AG04450 (cell line): ENCODE measurements at regions not wholly inside any gene's neighbourhood (a gene's known extent, or its start where the extent isn't known, plus 50 kb on each side); places are given as distances from the start of the nearest gene placed in this dataset.
A peak's percentile ranks its signal among the peaks of the same experiment; 100 is the strongest.

Experiments
- CTCF ChIA-PET: fragments of 300-600, 350-600 bp; formaldehyde crosslinking; extraction: SDS; loops from one replicate; lab custom pipeline; 2022; ENCODE audit warnings: antibody characterized with exemption, inconsistent platforms; lab: Charles Lee
- POLR2A ChIA-PET: fragments of 350-600 bp; formaldehyde crosslinking; extraction: SDS; loops from one replicate; lab custom pipeline; 2021; ENCODE audit warnings: antibody characterized with exemption, inconsistent platforms; lab: Yijun Ruan, JAX
- DNase-seq: peaks from one replicate; pipeline ENCODE4 v3.0.0-alpha.2; 2011; ENCODE audit warnings: low read depth, low spot score
- H3K27ac ChIP-seq: one replicate; pipeline ENCODE4 v1.5.1; 2012; ENCODE audit warnings: low read depth, low read length, control low read depth
- H3K27me3 ChIP-seq: one replicate; pipeline ENCODE4 v1.6.0; 2012; ENCODE audit warnings: low read length; ENCODE audit not compliant: control insufficient read depth, insufficient read depth
- H3K4me3 ChIP-seq: 2 replicates; pipeline ENCODE4 v1.5.1; 2011; ENCODE audit warnings: mild to moderate bottlenecking, low read depth, low read length, control low read depth
- H3K9me3 ChIP-seq: 2 replicates; pipeline ENCODE4 v1.5.1; 2012; ENCODE audit warnings: low read length; ENCODE audit not compliant: control insufficient read depth, insufficient read depth
- TF ChIP-seq, protein P1 (sequence below): IDR thresholded peaks from 2 replicates; pipeline ENCODE4 v1.5.1; 2011; ENCODE audit warnings: low read depth, low read length, control low read depth, inconsistent platforms

DNA sequence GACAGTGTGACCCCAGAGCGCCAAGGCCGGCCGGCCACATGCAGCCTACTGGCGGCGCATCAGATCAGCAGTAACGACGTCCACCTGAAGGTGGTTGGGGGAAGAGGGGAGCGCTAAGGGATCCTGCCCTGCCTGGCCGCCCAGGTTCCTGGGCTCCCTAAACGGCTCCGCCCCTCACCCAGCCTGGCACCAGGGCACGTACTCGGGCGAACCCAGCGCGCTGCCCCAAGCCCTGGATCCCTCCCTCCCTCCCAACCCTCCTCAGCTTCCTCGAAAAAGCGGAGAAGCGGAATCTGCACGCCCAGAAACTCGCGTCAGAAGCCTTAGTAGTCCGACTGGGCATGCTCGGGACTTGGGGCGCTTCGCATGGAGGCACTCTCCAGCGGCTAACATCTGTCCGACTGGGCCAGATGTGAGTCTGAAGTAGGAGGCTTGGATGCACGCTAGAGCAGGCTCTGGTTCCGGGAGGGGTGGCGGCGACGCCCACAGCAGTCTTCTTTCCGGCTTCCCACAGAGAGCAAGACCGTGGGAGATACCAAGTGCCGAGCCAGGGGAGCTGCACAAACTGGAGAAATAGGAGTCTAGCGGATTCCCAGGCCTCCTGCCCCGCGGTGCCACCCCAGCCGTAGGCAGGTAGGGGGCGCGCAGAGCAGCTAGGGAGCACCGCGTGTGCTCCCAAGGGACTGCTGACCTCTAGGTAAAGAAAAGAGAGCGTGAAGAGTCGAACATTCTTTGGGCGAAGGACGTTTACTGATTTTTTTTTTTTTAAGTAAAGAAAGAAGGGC lies 114.3 kb upstream of the TEX13C start:
- Histone ChIP-seq H3K27me3 (peaks cover 17% of the 10 kb centered on the region), H3K27ac (no peak overlapping the region), H3K4me3 (peak overlapping the region; percentile 13; the same call in 1 of the 2 replicates), H3K9me3 (no peaks in the 10 kb centered on the region; the same call in 1 of the 2 replicates)
- no peak for DNase-seq
- TF ChIP-seq, protein P1, sequence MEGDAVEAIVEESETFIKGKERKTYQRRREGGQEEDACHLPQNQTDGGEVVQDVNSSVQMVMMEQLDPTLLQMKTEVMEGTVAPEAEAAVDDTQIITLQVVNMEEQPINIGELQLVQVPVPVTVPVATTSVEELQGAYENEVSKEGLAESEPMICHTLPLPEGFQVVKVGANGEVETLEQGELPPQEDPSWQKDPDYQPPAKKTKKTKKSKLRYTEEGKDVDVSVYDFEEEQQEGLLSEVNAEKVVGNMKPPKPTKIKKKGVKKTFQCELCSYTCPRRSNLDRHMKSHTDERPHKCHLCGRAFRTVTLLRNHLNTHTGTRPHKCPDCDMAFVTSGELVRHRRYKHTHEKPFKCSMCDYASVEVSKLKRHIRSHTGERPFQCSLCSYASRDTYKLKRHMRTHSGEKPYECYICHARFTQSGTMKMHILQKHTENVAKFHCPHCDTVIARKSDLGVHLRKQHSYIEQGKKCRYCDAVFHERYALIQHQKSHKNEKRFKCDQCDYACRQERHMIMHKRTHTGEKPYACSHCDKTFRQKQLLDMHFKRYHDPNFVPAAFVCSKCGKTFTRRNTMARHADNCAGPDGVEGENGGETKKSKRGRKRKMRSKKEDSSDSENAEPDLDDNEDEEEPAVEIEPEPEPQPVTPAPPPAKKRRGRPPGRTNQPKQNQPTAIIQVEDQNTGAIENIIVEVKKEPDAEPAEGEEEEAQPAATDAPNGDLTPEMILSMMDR = no peak
- ChIA-PET CTCF (interaction anchor here (0.6 kb wide), 1 partner anchor 191 kb away, joined by 3 read pairs; no protein-coding TSS in a partner anchor), POLR2A (no interaction called here)

DNA sequence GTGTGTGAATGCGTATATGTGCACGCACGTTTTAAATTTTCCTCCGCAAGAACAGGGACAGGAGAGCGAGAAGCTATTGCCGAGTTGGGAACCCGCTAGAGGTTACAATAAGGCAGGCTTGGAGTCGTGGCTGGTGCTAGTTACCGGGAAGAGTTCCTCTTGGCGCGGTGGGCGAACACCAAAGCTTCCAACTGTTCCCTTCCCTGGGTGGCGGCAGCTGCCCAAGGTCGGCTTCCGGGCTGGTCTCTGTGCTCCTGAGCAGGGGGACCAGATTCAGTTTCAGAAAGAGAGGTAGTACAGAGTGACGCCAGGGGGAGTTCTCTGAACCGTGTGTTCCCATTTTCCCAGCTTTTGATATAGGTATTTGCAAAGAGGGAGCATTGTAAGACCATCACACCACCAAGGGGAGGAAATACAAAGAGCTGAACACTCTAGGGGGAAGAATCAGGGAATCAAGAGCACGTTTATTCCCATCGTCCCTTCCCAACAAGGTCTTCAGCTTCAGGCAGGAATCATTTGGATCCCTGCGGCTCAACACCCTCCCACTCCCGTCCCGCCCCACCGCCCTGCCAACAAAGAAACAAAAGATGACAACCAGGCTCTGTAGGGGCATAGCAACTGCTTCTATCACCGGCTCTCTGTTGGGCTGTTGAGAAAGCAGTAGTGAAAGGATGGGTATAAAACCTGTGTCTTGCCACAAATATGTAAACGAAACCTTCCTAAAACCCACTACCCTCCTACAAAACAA lies 113.6 kb upstream of the TEX13C start:
- TF ChIP-seq, protein P1 = no peak
- ChIA-PET CTCF (interaction anchor here (0.6 to 0.8 kb wide), 2 partner anchors 34 to 190 kb away, joined by 3 read pairs; no protein-coding TSS in a partner anchor), POLR2A (no interaction called here)
- no peak overlapping the region for H3K27ac ChIP-seq
- no peak overlapping the region for H3K4me3 ChIP-seq
- H3K27me3 ChIP-seq = peaks cover 17% of the 10 kb centered on the region
- H3K9me3 ChIP-seq = no peaks in the 10 kb centered on the region; the same call in 1 of the 2 replicates
- DNase-seq = no peak

DNA sequence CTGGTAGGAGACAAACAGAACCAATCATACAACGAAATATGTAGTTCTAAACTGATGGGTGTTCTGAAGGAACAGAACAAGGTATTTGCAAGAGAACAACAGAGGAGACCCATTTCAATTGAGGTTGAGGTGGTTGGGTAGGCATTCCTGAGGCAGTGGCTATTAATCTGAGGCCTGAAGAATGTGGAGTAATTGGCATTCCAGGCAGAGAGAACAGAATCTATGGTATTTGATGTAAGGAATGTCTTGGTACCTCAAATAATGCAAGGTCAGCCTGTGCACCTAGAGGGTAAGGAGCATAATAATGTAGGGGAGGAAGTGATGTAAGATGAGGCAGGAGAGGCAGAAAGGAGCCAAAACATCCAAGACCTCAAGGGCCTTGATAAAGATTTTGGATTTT lies 109.5 kb upstream of the TEX13C start:
- TF ChIP-seq, protein P1 = no peak
- no peak for DNase-seq

DNA sequence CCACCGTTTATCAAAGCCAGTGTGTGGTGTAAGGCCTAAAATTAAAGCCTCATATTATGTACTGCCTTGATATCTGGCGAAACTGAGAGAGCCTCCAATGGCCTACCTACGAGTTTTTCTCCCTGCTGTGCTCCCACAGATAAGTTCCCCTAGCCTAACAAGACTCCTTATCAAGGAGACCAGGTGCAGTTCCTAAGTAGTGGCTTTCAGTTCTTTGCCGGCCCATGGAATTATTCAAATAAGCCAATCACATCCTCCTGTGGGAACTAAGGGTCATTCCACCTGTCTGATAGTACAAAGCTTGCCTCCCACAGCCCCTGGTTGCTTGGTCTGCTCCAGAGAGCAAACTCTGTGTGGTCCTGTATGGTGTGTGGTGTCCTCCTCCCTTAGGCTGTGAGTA lies 99.8 kb upstream of the TEX13C start:
- ChIA-PET CTCF (no interaction called here), POLR2A (no interaction called here)
- TF ChIP-seq, protein P1 = no peak

More for the DNA sequence above, 109.5 kb upstream of the TEX13C start:
- peaks cover 5% of the 10 kb centered on the region for H3K27me3 ChIP-seq
- H3K9me3 ChIP-seq = no peaks in the 10 kb centered on the region
- ChIA-PET POLR2A (no interaction called here), CTCF (no interaction called here)
- H3K27ac ChIP-seq = no peak overlapping the region
- H3K4me3 ChIP-seq = no peak overlapping the region

DNA sequence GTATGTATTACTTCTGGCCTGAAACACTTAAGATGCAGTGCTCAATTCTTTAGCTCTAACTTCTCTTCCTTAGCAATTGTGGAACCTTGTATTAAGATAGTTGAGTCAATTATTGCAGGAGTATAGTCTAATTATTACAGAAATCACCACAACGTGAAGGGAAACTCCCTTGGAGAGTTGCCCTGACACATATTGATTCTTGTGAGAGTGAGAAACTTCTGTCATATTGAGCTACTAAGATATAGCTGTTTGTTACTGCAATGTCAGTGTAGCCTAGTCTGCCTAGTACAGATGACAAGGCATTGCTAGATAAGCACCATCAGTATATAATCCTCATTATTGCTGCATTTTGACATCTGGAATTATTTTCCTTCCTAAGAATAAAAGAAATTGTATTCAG lies 82.7 kb upstream of the TEX13C start:
- no peak overlapping the region for H3K4me3 ChIP-seq
- H3K27ac ChIP-seq = no peak overlapping the region
- ChIA-PET POLR2A (no interaction called here), CTCF (no interaction called here)
- H3K9me3 ChIP-seq = no peaks in the 10 kb centered on the region
- H3K27me3 ChIP-seq = no peaks in the 10 kb centered on the region
- DNase-seq = no peak
- TF ChIP-seq, protein P1 = no peak

More for the DNA sequence above, 99.8 kb upstream of the TEX13C start:
- H3K27me3 ChIP-seq = no peaks in the 10 kb centered on the region
- no peak overlapping the region for H3K27ac ChIP-seq
- no peak overlapping the region for H3K4me3 ChIP-seq
- no peaks in the 10 kb centered on the region for H3K9me3 ChIP-seq
- no peak for DNase-seq
